ENCODE measurements at regions not wholly inside any gene's neighbourhood (a gene's known extent, or its start where the extent isn't known, plus 50 kb on each side); places are given as distances from the start of the nearest gene placed in this dataset.

- intact Hi-C loops (cut with micrococcal nuclease), result no loop called here
- no peaks in the 10 kb centered on the region for H3K36me3 Mint-ChIP-seq (ENCODE audit: low read depth)
- ChIA-PET POLR2A (no interaction called here), CTCF (no interaction called here)
- H3K4me3 Mint-ChIP-seq, result no peak overlapping the region
- no peak for ATAC-seq (ENCODE audit: low read depth)
- no peak for DNase-seq
- H3K27me3 Mint-ChIP-seq, result no peaks in the 10 kb centered on the region
- H3K9me3 Mint-ChIP-seq, result no peaks in the 10 kb centered on the region
- TF ChIP-seq, protein P1, sequence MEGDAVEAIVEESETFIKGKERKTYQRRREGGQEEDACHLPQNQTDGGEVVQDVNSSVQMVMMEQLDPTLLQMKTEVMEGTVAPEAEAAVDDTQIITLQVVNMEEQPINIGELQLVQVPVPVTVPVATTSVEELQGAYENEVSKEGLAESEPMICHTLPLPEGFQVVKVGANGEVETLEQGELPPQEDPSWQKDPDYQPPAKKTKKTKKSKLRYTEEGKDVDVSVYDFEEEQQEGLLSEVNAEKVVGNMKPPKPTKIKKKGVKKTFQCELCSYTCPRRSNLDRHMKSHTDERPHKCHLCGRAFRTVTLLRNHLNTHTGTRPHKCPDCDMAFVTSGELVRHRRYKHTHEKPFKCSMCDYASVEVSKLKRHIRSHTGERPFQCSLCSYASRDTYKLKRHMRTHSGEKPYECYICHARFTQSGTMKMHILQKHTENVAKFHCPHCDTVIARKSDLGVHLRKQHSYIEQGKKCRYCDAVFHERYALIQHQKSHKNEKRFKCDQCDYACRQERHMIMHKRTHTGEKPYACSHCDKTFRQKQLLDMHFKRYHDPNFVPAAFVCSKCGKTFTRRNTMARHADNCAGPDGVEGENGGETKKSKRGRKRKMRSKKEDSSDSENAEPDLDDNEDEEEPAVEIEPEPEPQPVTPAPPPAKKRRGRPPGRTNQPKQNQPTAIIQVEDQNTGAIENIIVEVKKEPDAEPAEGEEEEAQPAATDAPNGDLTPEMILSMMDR (IDR thresholded peaks at IDR 0.05), result no peak
- H3K27ac Mint-ChIP-seq, result no peak overlapping the region
- no peaks in the 10 kb centered on the region for H3K4me1 Mint-ChIP-seq
Measured at GRCh38 chr2:210792000-210792399, 235.6 kb downstream of the CPS1 start.

- Mint-ChIP-seq H3K4me1 (no peaks in the 10 kb centered on the region), H3K9me3 (no peaks in the 10 kb centered on the region), H3K27ac (no peak overlapping the region), H3K4me3 (no peak overlapping the region), H3K36me3 (ENCODE audit: low read depth) (no peaks in the 10 kb centered on the region), H3K27me3 (no peaks in the 10 kb centered on the region)
- ChIA-PET POLR2A (no interaction called here), CTCF (no interaction called here)
- ATAC-seq (ENCODE audit: low read depth) (no peak), DNase-seq (no peak)
- TF ChIP-seq, protein P1 (IDR thresholded peaks at IDR 0.05), result no peak
- intact Hi-C loops (cut with micrococcal nuclease), result no loop called here
Measured at GRCh38 chr2:210795506-210795905, 239.1 kb downstream of the CPS1 start.

DNA sequence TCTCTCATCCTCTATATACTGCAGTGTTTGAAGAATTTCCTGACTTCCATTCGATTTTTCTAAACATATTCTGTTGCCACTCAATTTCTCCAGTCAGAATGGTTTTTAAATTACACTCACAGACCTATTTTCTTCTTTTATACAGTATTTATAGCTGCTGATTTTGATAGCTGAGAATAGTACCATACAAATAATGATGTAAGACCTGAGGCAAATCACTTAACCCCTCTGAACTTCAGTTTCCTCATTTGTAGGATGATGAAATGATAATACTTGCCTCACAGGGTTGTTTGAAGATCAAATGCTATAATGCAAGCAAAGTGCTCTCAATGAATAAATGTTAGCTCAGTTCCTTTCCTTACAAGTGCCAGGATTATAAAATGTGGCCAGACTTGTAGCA is 241.8 kb downstream of the CPS1 start:
- no peak overlapping the region for H3K4me3 Mint-ChIP-seq
- H3K4me1 Mint-ChIP-seq, result no peaks in the 10 kb centered on the region
- ChIA-PET POLR2A (no interaction called here), CTCF (no interaction called here)
- no peaks in the 10 kb centered on the region for H3K9me3 Mint-ChIP-seq
- DNase-seq, result no peak
- no peak overlapping the region for H3K27ac Mint-ChIP-seq
- TF ChIP-seq, protein P1 (IDR thresholded peaks at IDR 0.05), result no peak
- ATAC-seq (ENCODE audit: low read depth), result no peak
- H3K36me3 Mint-ChIP-seq (ENCODE audit: low read depth), result no peaks in the 10 kb centered on the region
- intact Hi-C loops (cut with micrococcal nuclease), result no loop called here
- no peaks in the 10 kb centered on the region for H3K27me3 Mint-ChIP-seq

GRCh38 chr2:210814251-210815025 is 258.0 kb downstream of the CPS1 start:
- H3K9me3 Mint-ChIP-seq, result peaks cover 5% of the 10 kb centered on the region
- no peaks in the 10 kb centered on the region for H3K36me3 Mint-ChIP-seq (ENCODE audit: low read depth)
- H3K4me1 Mint-ChIP-seq, result no peaks in the 10 kb centered on the region
- TF ChIP-seq, protein P1 (IDR thresholded peaks at IDR 0.05), result no peak
- ChIA-PET POLR2A (no interaction called here), CTCF (no interaction called here)
- H3K4me3 Mint-ChIP-seq, result no peak overlapping the region
- no peak for ATAC-seq (ENCODE audit: low read depth)
- no peak overlapping the region for H3K27ac Mint-ChIP-seq
- H3K27me3 Mint-ChIP-seq, result no peaks in the 10 kb centered on the region
- intact Hi-C loops (cut with micrococcal nuclease), result no loop called here
- DNase-seq, result no peak

DNA sequence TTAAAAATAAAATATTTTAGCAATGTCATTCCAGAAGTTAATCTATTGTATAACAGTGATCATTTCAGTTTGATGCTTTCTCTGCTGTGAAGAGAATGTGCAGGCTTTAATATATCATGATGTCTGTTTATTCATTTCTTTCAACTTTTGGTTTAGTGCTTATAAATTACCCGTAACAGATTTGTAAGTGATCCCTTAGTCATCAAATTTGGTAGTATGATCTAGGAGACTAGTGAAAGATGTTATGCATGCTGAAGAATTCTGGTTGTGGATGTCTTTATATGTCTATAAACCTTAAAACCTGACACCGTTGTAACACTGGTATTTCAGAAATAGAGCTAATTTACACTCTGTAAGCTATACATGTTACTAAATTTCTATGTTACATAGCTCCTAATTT is 260.4 kb downstream of the CPS1 start:
- no peak overlapping the region for H3K4me3 Mint-ChIP-seq
- intact Hi-C loops (cut with micrococcal nuclease), result no loop called here
- ATAC-seq (ENCODE audit: low read depth) (no peak), DNase-seq (no peak)
- H3K9me3 Mint-ChIP-seq, result peaks cover 3% of the 10 kb centered on the region
- H3K4me1 Mint-ChIP-seq, result no peaks in the 10 kb centered on the region
- TF ChIP-seq, protein P1 (IDR thresholded peaks at IDR 0.05), result no peak
- ChIA-PET CTCF (no interaction called here), POLR2A (no interaction called here)
- H3K36me3 Mint-ChIP-seq (ENCODE audit: low read depth), result no peaks in the 10 kb centered on the region
- no peaks in the 10 kb centered on the region for H3K27me3 Mint-ChIP-seq
- no peak overlapping the region for H3K27ac Mint-ChIP-seq

Data from activated B cell treated with CpG ODN at 0.5 μM for 24 hours (primary cell).